ENCODE measurements at regions not wholly inside any gene's neighbourhood (a gene's known extent, or its start where the extent isn't known, plus 50 kb on each side); places are given as distances from the start of the nearest gene placed in this dataset.

DNA sequence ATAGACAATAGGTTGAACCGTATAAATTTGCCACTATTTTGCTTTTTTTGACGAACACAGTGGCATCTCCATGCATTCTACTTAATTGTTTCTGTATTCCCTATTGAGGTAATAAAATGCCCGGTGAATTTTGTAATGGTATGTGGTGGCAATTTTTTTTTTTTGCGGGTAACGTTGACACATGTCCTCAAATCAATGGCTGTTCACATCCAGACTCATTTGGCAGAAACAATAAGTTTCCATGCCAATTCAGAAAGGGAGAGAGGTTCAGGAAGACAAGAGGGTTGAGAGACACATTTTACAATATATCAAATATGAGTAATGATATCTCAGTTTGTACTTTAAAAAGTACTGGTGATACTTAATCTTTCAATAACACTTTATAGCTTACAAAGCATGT is 463.9 kb downstream of the WDR72 start:
- Histone ChIP-seq H3K9me3 (no peaks in the 10 kb centered on the region), H3K27ac (ENCODE audit: low read depth in 2 of 2, low read length in 1 of 2) (no peak overlapping the region), H3K9ac (no peak overlapping the region), H3K9me2 (no peaks in the 10 kb centered on the region), H2AFZ (ENCODE audit: low read depth) (no peak overlapping the region), H3K4me1 (ENCODE audit: control insufficient read depth in 1 of 2, insufficient read depth in 2 of 2, low read depth in 1 of 2, low read length in 1 of 2) (no peaks in the 10 kb centered on the region), H3K4me2 (no peak overlapping the region), H3F3A (replicated peaks; ENCODE audit: insufficient read depth) (no peaks in the 10 kb centered on the region), H3K79me2 (ENCODE audit: insufficient read depth) (no peaks in the 10 kb centered on the region), H3K4me3 (ENCODE audit: low read depth in 2 of 2, low read length in 1 of 2) (no peak overlapping the region), H3K36me3 (replicated peaks in 1 of 2; ENCODE audit: control insufficient read depth in 1 of 2, insufficient read depth in 2 of 2, low read length in 1 of 2) (no peaks in the 10 kb centered on the region), H4K20me1 (ENCODE audit: insufficient read depth) (no peaks in the 10 kb centered on the region), H3K27me3 (ENCODE audit: insufficient read depth) (no peaks in the 10 kb centered on the region)
- ChIA-PET CTCF (no interaction called here), POLR2A (no interaction called here)
- DNase-seq, result no peak
- WGBS (ENCODE audit: low lambda C conversion rate), result 5% methylated on average over 5 of the region's 5 CpGs
- TF ChIP-seq MXI1 (IDR thresholded peaks at IDR 0.05; ENCODE audit: low read depth, low read length) (no peak), FOXJ3 (CRISPR knock-in tag; IDR thresholded peaks at IDR 0.05) (no peak), ELF1 (IDR thresholded peaks at IDR 0.05) (no peak), POLR2AphosphoS5 (IDR thresholded peaks at IDR 0.05; ENCODE audit: low read depth, low read length) (no peak), SMC3 (IDR thresholded peaks at IDR 0.05; ENCODE audit: low read depth, low read length) (no peak), RXRA (IDR thresholded peaks at IDR 0.05; ENCODE audit: borderline replicate concordance, low read depth) (no peak), RFX5 (IDR thresholded peaks at IDR 0.05; ENCODE audit: low read length) (no peak)
- TF ChIP-seq, protein P1, sequence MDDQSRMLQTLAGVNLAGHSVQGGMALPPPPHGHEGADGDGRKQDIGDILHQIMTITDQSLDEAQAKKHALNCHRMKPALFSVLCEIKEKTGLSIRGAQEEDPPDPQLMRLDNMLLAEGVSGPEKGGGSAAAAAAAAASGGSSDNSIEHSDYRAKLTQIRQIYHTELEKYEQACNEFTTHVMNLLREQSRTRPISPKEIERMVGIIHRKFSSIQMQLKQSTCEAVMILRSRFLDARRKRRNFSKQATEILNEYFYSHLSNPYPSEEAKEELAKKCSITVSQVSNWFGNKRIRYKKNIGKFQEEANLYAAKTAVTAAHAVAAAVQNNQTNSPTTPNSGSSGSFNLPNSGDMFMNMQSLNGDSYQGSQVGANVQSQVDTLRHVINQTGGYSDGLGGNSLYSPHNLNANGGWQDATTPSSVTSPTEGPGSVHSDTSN (IDR thresholded peaks at IDR 0.05), result no peak
- TF ChIP-seq, protein P2, sequence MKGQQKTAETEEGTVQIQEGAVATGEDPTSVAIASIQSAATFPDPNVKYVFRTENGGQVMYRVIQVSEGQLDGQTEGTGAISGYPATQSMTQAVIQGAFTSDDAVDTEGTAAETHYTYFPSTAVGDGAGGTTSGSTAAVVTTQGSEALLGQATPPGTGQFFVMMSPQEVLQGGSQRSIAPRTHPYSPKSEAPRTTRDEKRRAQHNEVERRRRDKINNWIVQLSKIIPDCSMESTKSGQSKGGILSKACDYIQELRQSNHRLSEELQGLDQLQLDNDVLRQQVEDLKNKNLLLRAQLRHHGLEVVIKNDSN (IDR thresholded peaks at IDR 0.05; ENCODE audit: borderline replicate concordance, low read depth), result no peak

DNA sequence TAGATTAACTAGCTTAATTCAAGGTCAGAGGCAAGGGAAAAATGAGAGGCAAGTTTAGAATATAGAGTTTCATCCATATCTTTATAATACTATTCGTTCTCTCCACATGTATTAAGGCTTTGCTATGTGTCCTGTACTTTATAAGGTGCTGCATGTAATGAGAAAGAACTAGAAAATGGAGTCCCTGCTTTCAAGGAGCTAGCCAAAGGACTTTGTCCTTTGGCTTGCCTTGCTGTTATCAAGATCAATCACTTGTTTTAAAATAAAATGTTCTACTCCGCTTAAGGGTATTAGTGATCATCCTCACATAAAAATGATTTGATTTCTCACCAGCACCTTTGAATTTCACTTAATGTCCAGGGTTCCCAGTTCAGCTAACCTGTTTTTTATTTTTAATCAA is 470.9 kb downstream of the WDR72 start:
- Histone ChIP-seq H3K9ac (no peak overlapping the region), H3K9me2 (no peaks in the 10 kb centered on the region), H2AFZ (ENCODE audit: low read depth) (no peak overlapping the region), H4K20me1 (ENCODE audit: insufficient read depth) (no peaks in the 10 kb centered on the region), H3K27ac (ENCODE audit: low read depth in 2 of 2, low read length in 1 of 2) (no peak overlapping the region), H3K4me1 (ENCODE audit: control insufficient read depth in 1 of 2, insufficient read depth in 2 of 2, low read depth in 1 of 2, low read length in 1 of 2) (no peaks in the 10 kb centered on the region), H3K36me3 (replicated peaks in 1 of 2; ENCODE audit: control insufficient read depth in 1 of 2, insufficient read depth in 2 of 2, low read length in 1 of 2) (no peaks in the 10 kb centered on the region), H3K27me3 (ENCODE audit: insufficient read depth) (no peaks in the 10 kb centered on the region), H3F3A (replicated peaks; ENCODE audit: insufficient read depth) (no peaks in the 10 kb centered on the region), H3K4me2 (no peak overlapping the region), H3K9me3 (no peaks in the 10 kb centered on the region), H3K79me2 (ENCODE audit: insufficient read depth) (no peaks in the 10 kb centered on the region), H3K4me3 (ENCODE audit: low read depth in 2 of 2, low read length in 1 of 2) (no peak overlapping the region)
- TF ChIP-seq, protein P3, sequence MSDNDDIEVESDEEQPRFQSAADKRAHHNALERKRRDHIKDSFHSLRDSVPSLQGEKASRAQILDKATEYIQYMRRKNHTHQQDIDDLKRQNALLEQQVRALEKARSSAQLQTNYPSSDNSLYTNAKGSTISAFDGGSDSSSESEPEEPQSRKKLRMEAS (IDR thresholded peaks at IDR 0.05; ENCODE audit: low read depth), result no peak
- TF ChIP-seq, protein P4, sequence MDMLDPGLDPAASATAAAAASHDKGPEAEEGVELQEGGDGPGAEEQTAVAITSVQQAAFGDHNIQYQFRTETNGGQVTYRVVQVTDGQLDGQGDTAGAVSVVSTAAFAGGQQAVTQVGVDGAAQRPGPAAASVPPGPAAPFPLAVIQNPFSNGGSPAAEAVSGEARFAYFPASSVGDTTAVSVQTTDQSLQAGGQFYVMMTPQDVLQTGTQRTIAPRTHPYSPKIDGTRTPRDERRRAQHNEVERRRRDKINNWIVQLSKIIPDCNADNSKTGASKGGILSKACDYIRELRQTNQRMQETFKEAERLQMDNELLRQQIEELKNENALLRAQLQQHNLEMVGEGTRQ (IDR thresholded peaks at IDR 0.05; ENCODE audit: borderline replicate concordance, low read depth, low read length), result no peak
- no peak for TF ChIP-seq NRF1 (IDR thresholded peaks at IDR 0.05; ENCODE audit: low read depth, low read length)
- TF ChIP-seq CHD2 (IDR thresholded peaks at IDR 0.05; ENCODE audit: low read length, partially characterized antibody), result no peak
- no peak for TF ChIP-seq RCOR1 (IDR thresholded peaks at IDR 0.05; ENCODE audit: low read length)
- TF ChIP-seq ELF1 (IDR thresholded peaks at IDR 0.05), result no peak
- no peak for TF ChIP-seq TCF12 (IDR thresholded peaks at IDR 0.05)
- TF ChIP-seq MEF2A (IDR thresholded peaks at IDR 0.05; ENCODE audit: borderline replicate concordance, low read depth), result no peak
- TF ChIP-seq SMC3 (IDR thresholded peaks at IDR 0.05; ENCODE audit: low read depth, low read length), result no peak
- TF ChIP-seq, protein P2 (IDR thresholded peaks at IDR 0.05; ENCODE audit: borderline replicate concordance, low read depth), result no peak
- no peak for TF ChIP-seq POLR2AphosphoS5 (IDR thresholded peaks at IDR 0.05; ENCODE audit: low read depth, low read length)
- TF ChIP-seq RAD21 (IDR thresholded peaks at IDR 0.05; ENCODE audit: low read length), result no peak
- TF ChIP-seq, protein P5, sequence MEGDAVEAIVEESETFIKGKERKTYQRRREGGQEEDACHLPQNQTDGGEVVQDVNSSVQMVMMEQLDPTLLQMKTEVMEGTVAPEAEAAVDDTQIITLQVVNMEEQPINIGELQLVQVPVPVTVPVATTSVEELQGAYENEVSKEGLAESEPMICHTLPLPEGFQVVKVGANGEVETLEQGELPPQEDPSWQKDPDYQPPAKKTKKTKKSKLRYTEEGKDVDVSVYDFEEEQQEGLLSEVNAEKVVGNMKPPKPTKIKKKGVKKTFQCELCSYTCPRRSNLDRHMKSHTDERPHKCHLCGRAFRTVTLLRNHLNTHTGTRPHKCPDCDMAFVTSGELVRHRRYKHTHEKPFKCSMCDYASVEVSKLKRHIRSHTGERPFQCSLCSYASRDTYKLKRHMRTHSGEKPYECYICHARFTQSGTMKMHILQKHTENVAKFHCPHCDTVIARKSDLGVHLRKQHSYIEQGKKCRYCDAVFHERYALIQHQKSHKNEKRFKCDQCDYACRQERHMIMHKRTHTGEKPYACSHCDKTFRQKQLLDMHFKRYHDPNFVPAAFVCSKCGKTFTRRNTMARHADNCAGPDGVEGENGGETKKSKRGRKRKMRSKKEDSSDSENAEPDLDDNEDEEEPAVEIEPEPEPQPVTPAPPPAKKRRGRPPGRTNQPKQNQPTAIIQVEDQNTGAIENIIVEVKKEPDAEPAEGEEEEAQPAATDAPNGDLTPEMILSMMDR (IDR thresholded peaks at IDR 0.05), result no peak
- no peak for TF ChIP-seq NFIC (IDR thresholded peaks at IDR 0.05; ENCODE audit: borderline replicate concordance)
- TF ChIP-seq, protein P6, sequence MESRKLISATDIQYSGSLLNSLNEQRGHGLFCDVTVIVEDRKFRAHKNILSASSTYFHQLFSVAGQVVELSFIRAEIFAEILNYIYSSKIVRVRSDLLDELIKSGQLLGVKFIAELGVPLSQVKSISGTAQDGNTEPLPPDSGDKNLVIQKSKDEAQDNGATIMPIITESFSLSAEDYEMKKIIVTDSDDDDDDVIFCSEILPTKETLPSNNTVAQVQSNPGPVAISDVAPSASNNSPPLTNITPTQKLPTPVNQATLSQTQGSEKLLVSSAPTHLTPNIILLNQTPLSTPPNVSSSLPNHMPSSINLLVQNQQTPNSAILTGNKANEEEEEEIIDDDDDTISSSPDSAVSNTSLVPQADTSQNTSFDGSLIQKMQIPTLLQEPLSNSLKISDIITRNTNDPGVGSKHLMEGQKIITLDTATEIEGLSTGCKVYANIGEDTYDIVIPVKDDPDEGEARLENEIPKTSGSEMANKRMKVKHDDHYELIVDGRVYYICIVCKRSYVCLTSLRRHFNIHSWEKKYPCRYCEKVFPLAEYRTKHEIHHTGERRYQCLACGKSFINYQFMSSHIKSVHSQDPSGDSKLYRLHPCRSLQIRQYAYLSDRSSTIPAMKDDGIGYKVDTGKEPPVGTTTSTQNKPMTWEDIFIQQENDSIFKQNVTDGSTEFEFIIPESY (IDR thresholded peaks at IDR 0.05; ENCODE audit: borderline replicate concordance, low read depth), result no peak
- TF ChIP-seq GATA2 (CRISPR knock-in tag; IDR thresholded peaks at IDR 0.05), result no peak
- no peak for TF ChIP-seq YY1 (IDR thresholded peaks at IDR 0.05; ENCODE audit: low read depth)
- no peak for TF ChIP-seq RFX5 (IDR thresholded peaks at IDR 0.05; ENCODE audit: low read length)
- TF ChIP-seq MXI1 (IDR thresholded peaks at IDR 0.05; ENCODE audit: low read depth, low read length), result no peak
- CTCF ChIA-PET, result no interaction called here
- POLR2A ChIA-PET, result no interaction called here
- WGBS (ENCODE audit: low lambda C conversion rate), result 16% methylated on average over 2 of the region's 2 CpGs
- no peak for DNase-seq

Measured in SK-N-SH (cell line).